Esophagus (tissue), 2 donors: ENCODE measurements at regions not wholly inside any gene's neighbourhood (a gene's known extent, or its start where the extent isn't known, plus 50 kb on each side); places are given as distances from the start of the nearest gene placed in this dataset.
"Not testable (repeated sequence)": the region's sequence is repeated elsewhere in the genome, so short reads cannot be mapped to it uniquely, and the experiment has no call there.

Experiments
- H3K27ac ChIP-seq, 2 donors: one replicate each; pipeline ENCODE4 v1.5.1; 2013; ENCODE audit warnings: low read depth in 2 of 2, mild to moderate bottlenecking in 2 of 2, inconsistent platforms in 1 of 2, low read length in 1 of 2, moderate library complexity in 1 of 2
- H3K27me3 ChIP-seq, 2 donors: one replicate each; pipeline ENCODE4 v1.6.1; 2013; ENCODE audit warnings: low read length in 2 of 2, control low read depth in 1 of 2, mild to moderate bottlenecking in 1 of 2; ENCODE audit not compliant: insufficient read depth in 2 of 2, control insufficient read depth in 1 of 2
- H3K36me3 ChIP-seq, 2 donors: one replicate each; pipeline ENCODE4 v1.6.1; 2013; ENCODE audit warnings: low read length in 1 of 2; ENCODE audit not compliant: control insufficient read depth in 2 of 2, insufficient read depth in 2 of 2
- H3K4me1 ChIP-seq, 2 donors: one replicate each; pipeline ENCODE4 v1.6.1; 2013; ENCODE audit warnings: low read length in 1 of 2; ENCODE audit not compliant: control insufficient read depth in 2 of 2, insufficient read depth in 2 of 2
- H3K4me3 ChIP-seq, 2 donors: one replicate each; pipeline ENCODE4 v1.5.1; 2013; ENCODE audit warnings: low read length in 2 of 2, mild to moderate bottlenecking in 2 of 2, low read depth in 1 of 2, moderate library complexity in 1 of 2
- H3K9me3 ChIP-seq, 2 donors: one replicate each; pipeline ENCODE4 v1.6.1; 2013; ENCODE audit warnings: mild to moderate bottlenecking in 2 of 2, low read depth in 1 of 2, low read length in 1 of 2, moderate library complexity in 1 of 2; ENCODE audit not compliant: control insufficient read depth in 2 of 2, insufficient read depth in 1 of 2
- WGBS, 2 donors: extraction: QIAGEN DNeasy Blood & Tissue Kit; methylation state at CpG; one replicate each; pipeline ENCODE4 v1.1.7; 2013; 5-methylcytosine and 5-hydroxymethylcytosine counted together
- donor health status: healthy with polysubstance abuse.
- donor health status: Bipolar disorder and iron deficiency.

DNA sequence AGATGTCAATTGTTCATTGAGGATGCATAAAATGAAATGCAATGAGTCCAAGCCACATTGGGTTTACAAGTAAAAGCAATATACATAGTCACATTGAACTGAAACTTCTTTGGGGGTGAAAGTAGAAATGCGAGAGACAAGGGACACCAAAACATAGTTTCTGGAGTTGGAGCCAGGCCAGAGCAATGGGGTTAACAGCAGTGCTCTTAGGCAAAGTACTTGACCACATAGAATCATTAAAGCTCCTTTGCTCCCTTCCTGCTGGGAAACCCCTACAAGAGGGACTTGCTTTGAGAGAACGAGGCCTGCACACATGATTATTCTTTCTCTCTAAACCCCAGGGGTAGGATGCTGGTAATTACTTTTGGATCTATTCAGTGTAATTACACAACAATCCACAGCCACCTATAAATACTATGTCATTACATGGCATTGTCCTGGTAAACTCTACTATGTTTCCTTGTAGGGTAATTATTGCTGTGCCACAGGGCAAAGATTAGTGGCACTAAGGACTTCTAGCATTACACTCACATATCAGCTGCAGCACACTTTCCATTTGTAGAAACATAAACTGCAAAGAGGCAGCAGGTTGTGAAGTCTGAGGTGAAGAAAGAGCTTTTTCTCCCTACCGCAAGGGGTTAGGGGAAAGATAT lies 421.6 kb upstream of the PBX1 start:
- Histone ChIP-seq H3K27me3 (no peaks in the 10 kb centered on the region), H3K4me1 (no peaks in the 10 kb centered on the region), H3K27ac (no peak overlapping the region), H3K4me3 (no peak overlapping the region), H3K9me3 (peaks cover 0 to 2% of the 10 kb centered on the region in 2 donors), H3K36me3 (no peaks in the 10 kb centered on the region)
- WGBS, 2 donors: 81 to 88% methylated on average over 3 of the region's 3 CpGs

- H3K27me3 ChIP-seq: no peaks in the 10 kb centered on the region
- no peaks in the 10 kb centered on the region for H3K9me3 ChIP-seq
- 76 to 81% methylated on average over 8 of the region's 8 CpGs for WGBS, 2 donors
- no peaks in the 10 kb centered on the region for H3K4me1 ChIP-seq
- H3K4me3 ChIP-seq: no peak overlapping the region
- H3K27ac ChIP-seq: no peak overlapping the region
- no peaks in the 10 kb centered on the region for H3K36me3 ChIP-seq
Observed at GRCh38 chr1:164141797-164142196, 417.2 kb upstream of the PBX1 start.

- Histone ChIP-seq H3K27me3 (no peaks in the 10 kb centered on the region), H3K9me3 (no peaks in the 10 kb centered on the region), H3K27ac (no peak overlapping the region), H3K36me3 (no peaks in the 10 kb centered on the region), H3K4me3 (no peak overlapping the region), H3K4me1 (no peaks in the 10 kb centered on the region)
- WGBS, 2 donors: 79 to 81% methylated on average over 1 of the region's 1 CpG
Observed at GRCh38 chr1:164154622-164155021, 404.4 kb upstream of the PBX1 start.

- WGBS, 2 donors: 48 to 51% methylated on average over 4 of the region's 4 CpGs
- H3K36me3 ChIP-seq: no peaks in the 10 kb centered on the region
- no peak overlapping the region for H3K27ac ChIP-seq
Observed at GRCh38 chr1:164155347-164155746, 403.6 kb upstream of the PBX1 start.

DNA sequence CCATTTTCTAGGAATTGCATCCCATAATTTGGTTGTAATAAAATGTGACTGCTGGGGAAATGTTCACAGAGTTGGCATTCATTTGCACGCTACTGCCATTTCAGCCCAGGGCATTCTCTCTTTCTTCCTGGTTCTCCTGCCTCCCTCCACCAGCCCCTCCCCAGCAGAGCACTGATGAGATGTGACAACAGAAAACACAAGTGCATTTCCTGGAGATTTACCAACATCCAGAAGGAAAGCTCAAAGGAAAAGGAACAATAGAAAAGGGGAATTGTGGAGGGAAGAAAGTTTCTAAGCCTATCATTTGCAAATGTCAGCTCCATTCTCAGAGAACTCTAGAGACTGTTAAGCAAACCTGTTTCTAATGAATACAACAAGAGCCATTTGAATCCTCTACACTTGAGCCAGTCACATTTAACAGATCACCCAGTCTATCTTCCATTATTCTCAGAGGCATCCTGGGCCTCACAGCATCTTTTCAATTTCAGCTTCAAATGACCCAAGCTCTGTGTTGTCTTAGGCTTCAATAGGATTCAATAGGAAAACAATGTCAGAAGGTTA lies 395.6 kb upstream of the PBX1 start:
- 85 to 90% methylated on average over 1 of the region's 1 CpG for WGBS, 2 donors

More at GRCh38 chr1:164155347-164155746, 403.6 kb upstream of the PBX1 start:
- Histone ChIP-seq H3K9me3 (no peaks in the 10 kb centered on the region), H3K4me3 (no peak overlapping the region), H3K27me3 (no peaks in the 10 kb centered on the region), H3K4me1 (no peaks in the 10 kb centered on the region)

DNA sequence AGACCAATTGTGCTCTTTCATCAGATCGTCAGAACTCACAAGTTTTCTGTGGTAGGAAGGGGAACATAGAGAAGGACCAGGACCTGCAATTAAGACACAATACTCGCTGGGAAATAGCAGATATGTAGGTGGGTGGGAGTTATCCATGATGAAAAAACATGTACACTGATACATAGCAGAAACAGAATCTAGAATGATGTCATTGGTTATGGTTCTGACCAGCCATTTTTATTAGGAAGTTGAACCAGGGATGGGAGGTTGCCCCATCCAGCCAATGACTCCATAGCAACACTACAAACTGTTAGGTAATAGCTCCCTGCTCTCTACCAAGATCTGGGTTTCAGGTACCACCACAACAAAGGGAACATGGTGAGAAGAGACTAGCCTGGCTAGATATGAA lies 393.5 kb upstream of the PBX1 start:
- H3K36me3 ChIP-seq: no peaks in the 10 kb centered on the region
- no peak overlapping the region for H3K27ac ChIP-seq
- H3K27me3 ChIP-seq: no peaks in the 10 kb centered on the region
- WGBS, 2 donors: 78 to 84% methylated on average over 2 of the region's 2 CpGs
- no peaks in the 10 kb centered on the region for H3K9me3 ChIP-seq
- no peak overlapping the region for H3K4me3 ChIP-seq
- no peaks in the 10 kb centered on the region for H3K4me1 ChIP-seq

More for the DNA sequence above, 395.6 kb upstream of the PBX1 start:
- Histone ChIP-seq H3K4me1 (no peaks in the 10 kb centered on the region), H3K4me3 (no peak overlapping the region), H3K36me3 (no peaks in the 10 kb centered on the region), H3K27ac (no peak overlapping the region), H3K27me3 (no peaks in the 10 kb centered on the region), H3K9me3 (no peaks in the 10 kb centered on the region)

- 59 to 67% methylated on average over 6 of the region's 6 CpGs for WGBS, 2 donors
- not testable (repeated sequence) for H3K27ac ChIP-seq, H3K9me3 ChIP-seq, H3K4me3 ChIP-seq, H3K4me1 ChIP-seq, H3K36me3 ChIP-seq, H3K27me3 ChIP-seq
Observed at GRCh38 chr1:164166454-164166853, 392.5 kb upstream of the PBX1 start.

DNA sequence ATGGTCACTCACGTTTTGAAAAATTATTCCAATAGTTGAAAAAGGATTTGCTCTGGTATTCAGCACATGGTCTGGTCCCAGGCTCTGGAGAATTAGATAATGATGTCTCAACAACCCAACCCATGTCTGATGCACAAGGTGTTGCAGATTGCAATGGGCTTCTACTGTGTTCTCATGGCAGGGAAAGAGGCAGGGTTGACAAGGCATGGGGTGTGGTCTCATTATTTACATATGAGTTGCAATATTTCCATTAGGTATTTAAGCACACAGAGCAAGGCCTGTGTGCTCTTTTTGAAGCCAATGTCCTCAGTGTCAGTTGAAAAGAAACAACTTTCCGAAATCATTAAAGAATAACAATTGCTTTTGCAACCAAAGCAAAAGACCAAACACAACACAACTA lies 381.9 kb upstream of the PBX1 start:
- 87% methylated on average over 2 of the region's 2 CpGs for WGBS, 2 donors
- Histone ChIP-seq H3K4me1 (no peaks in the 10 kb centered on the region), H3K27ac (no peak overlapping the region), H3K4me3 (no peak overlapping the region), H3K9me3 (no peaks in the 10 kb centered on the region), H3K27me3 (no peaks in the 10 kb centered on the region), H3K36me3 (no peaks in the 10 kb centered on the region)

GRCh38 chr1:164180824-164181223 lies 378.2 kb upstream of the PBX1 start:
- Histone ChIP-seq H3K27ac (no peak overlapping the region), H3K27me3 (no peaks in the 10 kb centered on the region)

More at GRCh38 chr1:164180824-164181223, 378.2 kb upstream of the PBX1 start:
- no peak overlapping the region for H3K4me3 ChIP-seq
- no peaks in the 10 kb centered on the region for H3K9me3 ChIP-seq
- H3K4me1 ChIP-seq: no peaks in the 10 kb centered on the region
- H3K36me3 ChIP-seq: no peaks in the 10 kb centered on the region
